ENCODE measurements at regions not wholly inside any gene's neighbourhood (a gene's known extent, or its start where the extent isn't known, plus 50 kb on each side); places are given as distances from the start of the nearest gene placed in this dataset.

GRCh38 chr20:39871013-39871412, 818.0 kb downstream of the MAFB start:
- TF ChIP-seq CTCF (IDR thresholded peaks at IDR 0.05; ENCODE audit: insufficient read depth, low read length, missing control alignments) = no peak

GRCh38 chr20:39865446-39865845, 823.6 kb downstream of the MAFB start:
- ChIA-PET CTCF (interaction anchor here (0.7 to 1.8 kb wide), 4 partner anchors 9 to 29 kb away, joined by 3 to 8 read pairs (median 3); no protein-coding TSS in a partner anchor), POLR2A (no interaction called here)
- H3K4me3 ChIP-seq (ENCODE audit: low read depth, low read length) = no peak overlapping the region
- DNase-seq (ENCODE audit: low read depth, low spot score) = no peak
- no peak for TF ChIP-seq CTCF (IDR thresholded peaks at IDR 0.05; ENCODE audit: insufficient read depth, low read length, missing control alignments)

More at GRCh38 chr20:39871013-39871412, 818.0 kb downstream of the MAFB start:
- ChIA-PET POLR2A (no interaction called here), CTCF (interaction anchor here (0.6 to 1.7 kb wide), 3 partner anchors 15 to 667 kb away, joined by 3 to 4 read pairs (median 3); no protein-coding TSS in a partner anchor)
- DNase-seq (ENCODE audit: low read depth, low spot score) = no peak
- H3K4me3 ChIP-seq (ENCODE audit: low read depth, low read length) = no peak overlapping the region

GRCh38 chr20:39862470-39862891, 826.6 kb downstream of the MAFB start:
- DNase-seq (ENCODE audit: low read depth, low spot score) = no peak
- CTCF ChIA-PET = interaction anchor here (0.6 to 5.3 kb wide), 4 partner anchors 11 to 31 kb away, joined by 3 to 46 read pairs (median 4); no protein-coding TSS in a partner anchor
- no peak overlapping the region for H3K4me3 ChIP-seq (ENCODE audit: low read depth, low read length)
- no peak for TF ChIP-seq CTCF (IDR thresholded peaks at IDR 0.05; ENCODE audit: insufficient read depth, low read length, missing control alignments)
- POLR2A ChIA-PET = no interaction called here

- no peak for DNase-seq (ENCODE audit: low read depth, low spot score)
- no peak for TF ChIP-seq CTCF (IDR thresholded peaks at IDR 0.05; ENCODE audit: insufficient read depth, low read length, missing control alignments)
- ChIA-PET POLR2A (no interaction called here), CTCF (interaction anchor here (5.3 kb wide), 1 partner anchor 12 kb away, joined by 46 read pairs; no protein-coding TSS in a partner anchor)
- H3K4me3 ChIP-seq (ENCODE audit: low read depth, low read length) = no peak overlapping the region
Measured at GRCh38 chr20:39861381-39861780, 827.7 kb downstream of the MAFB start.

GRCh38 chr20:39857835-39858234, 831.2 kb downstream of the MAFB start:
- no peak overlapping the region for H3K4me3 ChIP-seq (ENCODE audit: low read depth, low read length)
- no peak for TF ChIP-seq CTCF (IDR thresholded peaks at IDR 0.05; ENCODE audit: insufficient read depth, low read length, missing control alignments)
- DNase-seq (ENCODE audit: low read depth, low spot score) = no peak
- CTCF ChIA-PET = interaction anchor here (1.0 to 1.9 kb wide), 2 partner anchors 16 to 28 kb away, joined by 3 to 7 read pairs; no protein-coding TSS in a partner anchor
- POLR2A ChIA-PET = no interaction called here

- no peak for DNase-seq (ENCODE audit: low read depth, low spot score)
- H3K4me3 ChIP-seq (ENCODE audit: low read depth, low read length) = no peak overlapping the region
- ChIA-PET CTCF (interaction anchor here (1.9 kb wide), 1 partner anchor 17 kb away, joined by 7 read pairs; no protein-coding TSS in a partner anchor), POLR2A (no interaction called here)
- no peak for TF ChIP-seq CTCF (IDR thresholded peaks at IDR 0.05; ENCODE audit: insufficient read depth, low read length, missing control alignments)
Measured at GRCh38 chr20:39857187-39857586, 831.8 kb downstream of the MAFB start.

Measured in AG04449 (cell line).